Effector CD8-positive, alpha-beta T cell (primary cell): ENCODE measurements at regions not wholly inside any gene's neighbourhood (a gene's known extent, or its start where the extent isn't known, plus 50 kb on each side); places are given as distances from the start of the nearest gene placed in this dataset.

Source experiments
- DNase-seq: peaks from one replicate; lab custom pipeline; 2025; lab: John Stamatoyannopoulos, UW

DNA sequence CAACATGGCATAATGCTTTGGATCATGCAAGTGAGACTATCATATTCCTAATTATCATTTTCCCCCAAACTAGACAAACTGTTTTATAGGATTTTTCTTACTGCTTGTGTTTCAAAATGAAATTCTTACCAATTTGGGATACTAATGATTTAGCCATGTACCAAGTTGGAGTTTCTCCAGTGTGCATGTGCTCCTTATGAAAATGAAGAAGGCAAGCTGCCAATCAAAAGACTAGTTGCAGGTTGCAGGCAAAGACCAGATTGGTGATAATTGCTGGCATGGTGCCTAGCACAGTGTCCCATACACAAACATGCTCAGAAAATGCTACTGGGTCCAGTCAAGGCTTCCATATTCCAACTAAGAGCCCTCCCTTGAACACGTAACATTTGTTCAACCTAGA is 771.8 kb upstream of the FANCL start:
- no peak for DNase-seq

DNA sequence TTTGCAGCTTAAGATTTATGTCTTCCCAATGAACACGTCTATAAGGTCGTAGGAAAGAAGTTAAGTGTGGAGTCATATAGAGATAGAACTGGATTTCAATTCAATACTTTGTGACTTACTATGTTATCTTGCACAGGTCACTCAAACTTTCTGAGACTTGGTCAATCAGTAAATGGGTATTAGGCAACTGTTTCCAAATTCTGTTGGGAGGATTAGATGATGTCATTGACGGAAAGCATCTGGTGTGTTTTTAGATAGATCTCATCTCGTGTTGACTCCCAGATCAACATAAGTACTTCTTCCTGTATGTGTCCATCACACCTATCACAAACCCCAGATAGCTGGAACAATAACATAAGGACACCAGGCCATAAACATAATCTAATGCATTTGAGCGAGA is 771.1 kb upstream of the FANCL start:
- DNase-seq = no peak

DNA sequence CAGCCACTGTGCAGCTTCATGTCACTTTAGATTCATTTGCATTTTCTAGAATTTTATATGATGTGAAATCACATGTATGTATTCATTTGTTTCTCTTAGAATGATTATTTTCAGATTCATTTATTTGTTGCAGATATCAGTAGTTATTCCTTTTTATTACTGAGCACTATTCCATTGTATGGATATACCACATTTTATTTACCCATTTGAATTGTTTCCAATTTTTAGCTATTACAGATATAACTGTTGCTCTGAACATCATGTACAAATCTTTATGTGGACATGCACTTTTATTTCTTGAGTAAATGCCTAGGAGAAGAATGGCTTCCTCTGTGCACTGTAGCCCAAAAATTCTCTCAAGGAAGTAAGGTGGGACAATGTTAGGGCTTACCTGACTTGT is 767.8 kb upstream of the FANCL start:
- DNase-seq = no peak

DNA sequence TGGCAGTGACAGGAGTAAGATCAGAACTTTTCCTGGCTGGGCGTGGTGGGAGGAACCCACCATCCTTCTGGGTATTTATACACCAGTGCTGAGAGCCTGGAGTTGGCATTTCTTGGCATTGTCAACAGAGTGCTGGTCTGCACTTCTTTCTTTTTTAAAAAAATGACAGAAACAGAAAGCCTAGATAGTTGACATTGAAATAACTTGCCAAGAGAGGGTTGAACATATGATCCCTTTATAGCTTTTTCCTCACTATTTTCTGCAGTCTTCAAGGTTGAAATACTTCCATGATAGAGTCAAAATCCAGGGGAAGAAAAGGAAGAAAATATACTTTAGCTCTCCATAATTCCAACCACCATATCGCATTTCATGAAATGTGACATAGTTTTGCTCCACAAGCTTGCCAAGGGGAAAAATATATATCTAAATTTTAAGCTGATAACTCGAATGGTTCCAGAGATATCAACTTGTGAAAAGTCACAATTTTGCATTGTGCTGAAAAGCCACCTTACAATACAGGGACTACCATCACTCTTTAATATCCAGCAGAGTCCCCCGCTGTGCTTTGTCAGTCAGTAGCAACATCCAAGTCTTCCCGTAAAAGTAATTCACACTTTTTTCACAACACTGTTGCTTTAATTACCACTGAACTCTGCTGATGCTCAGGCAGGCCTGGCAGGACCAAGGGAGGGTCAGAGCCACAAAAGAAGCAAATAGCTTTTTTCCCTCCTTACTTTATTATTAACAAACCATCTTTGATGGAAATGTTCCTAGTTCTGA is 764.9 kb upstream of the FANCL start:
- no peak for DNase-seq

DNA sequence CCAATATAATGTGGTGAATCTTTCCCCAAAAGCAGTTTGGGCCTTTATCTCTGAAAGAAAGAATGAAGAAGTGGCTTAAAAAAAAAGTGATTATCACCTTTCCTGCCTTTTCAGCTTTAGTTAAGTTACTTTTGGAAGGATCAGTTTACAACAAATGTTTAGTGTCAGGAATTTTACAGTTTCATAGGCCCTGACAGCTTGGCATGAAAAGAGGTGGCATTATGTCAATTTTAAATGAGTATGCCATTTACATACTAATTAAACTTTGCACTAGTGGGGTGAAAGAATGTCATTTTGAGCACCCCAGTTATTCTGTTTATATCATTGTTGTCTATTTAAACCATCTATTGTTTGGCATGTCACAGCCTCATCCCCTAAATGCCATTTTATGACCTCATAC is 763.5 kb upstream of the FANCL start:
- no peak for DNase-seq

DNA sequence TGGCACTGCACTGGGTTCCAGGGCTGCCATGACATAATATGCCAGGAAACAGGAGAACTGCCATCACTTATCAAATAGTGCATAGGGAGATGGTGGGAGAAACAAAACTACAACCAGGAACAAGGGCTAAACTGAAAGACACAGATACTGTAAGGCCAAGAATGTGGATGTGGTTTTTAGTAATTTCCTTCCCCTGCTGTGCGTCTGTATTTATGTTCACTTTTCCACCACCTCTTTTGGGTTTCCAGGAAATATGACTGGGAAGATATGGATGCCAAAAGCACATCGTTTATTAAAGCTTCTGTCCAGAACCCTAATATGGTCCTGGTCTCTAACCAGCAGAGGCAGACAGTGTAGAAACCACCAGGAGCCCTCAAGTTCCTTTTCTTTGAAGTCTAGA is 759.7 kb upstream of the FANCL start:
- no peak for DNase-seq

DNA sequence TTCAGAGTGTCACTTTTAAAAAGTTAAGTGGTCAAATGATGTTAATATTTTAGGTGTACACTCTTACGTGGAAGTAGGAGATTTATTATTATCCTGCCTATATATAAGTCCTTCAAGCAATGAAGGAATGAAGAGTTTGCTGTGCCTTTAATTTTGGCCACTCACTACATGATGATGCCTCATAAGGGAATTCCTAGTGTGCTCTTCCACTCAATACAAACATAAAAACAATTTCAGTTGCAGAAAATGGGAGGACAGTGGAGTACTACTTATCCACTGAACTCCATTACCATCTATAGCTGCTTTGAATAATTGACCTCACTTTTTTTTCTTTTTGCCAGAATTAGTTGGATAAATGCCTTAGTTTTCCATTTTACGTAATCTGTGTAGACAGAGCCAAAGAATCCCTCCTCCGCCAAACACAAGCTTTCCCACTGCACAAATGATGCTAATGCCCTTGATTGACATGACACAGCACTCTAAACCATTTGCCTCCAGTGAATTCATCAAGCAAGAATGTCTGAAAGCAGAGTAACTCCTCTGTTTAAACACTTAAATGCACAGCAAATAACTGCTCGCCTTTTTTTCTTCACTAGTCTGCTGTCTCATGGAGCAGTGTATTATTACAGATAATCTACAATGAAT is 751.1 kb upstream of the FANCL start:
- no peak for DNase-seq

DNA sequence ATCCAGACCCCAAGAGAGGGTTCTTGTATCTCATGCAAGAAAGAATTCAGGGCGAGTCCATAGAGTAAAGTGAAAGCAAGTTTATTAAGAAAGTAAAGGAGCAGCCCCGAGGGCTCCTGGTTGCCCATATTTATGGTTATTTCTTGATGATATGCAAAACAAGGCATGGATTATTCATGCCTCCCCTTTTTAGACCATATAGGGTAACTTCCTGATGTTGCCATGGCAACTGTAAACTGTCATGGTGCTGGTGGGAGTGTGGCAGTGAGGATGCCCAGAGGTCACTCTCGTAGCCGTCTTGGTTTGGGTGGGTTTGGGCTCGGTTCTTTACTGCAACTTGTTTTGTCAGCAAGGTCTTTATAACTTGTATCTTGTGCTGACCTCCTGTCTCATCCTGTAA is 750.2 kb upstream of the FANCL start:
- DNase-seq = no peak

DNA sequence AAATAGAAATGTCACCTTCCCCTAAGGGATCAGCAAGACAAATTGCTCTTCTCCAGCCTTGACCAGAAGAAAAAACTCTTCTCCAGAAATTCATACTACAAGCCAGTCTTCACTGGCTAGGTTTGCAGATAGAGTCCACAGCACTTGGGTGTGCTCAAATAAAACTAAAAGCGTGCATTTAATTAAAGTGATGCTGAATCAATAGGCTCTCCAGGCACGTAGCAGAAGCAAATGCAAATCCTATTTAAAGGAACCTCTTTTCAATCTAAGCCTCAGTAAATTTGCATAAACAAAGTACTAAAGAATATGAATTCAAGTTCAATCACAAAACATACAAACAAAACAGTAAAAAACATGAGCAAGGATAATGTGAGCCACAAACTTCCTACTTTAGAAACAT is 744.4 kb upstream of the FANCL start:
- DNase-seq = no peak

DNA sequence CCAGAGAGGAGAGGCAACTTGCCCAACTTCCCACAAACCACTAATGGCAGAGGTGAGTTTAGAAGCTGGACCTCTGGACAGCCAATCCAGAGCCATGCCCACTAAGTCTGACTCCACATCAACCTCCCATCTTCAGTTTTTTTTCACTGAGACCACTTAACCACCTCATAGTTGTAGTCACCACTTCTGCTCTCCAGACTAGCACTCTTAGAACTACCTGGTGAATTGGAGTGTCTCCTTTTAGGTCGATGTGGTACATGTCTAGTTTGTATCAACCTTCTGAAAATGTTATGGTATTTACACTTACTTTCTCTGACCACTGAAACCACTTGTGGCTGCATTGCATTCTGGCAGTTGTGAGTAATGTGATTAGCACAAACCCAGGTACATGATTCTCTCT is 743.6 kb upstream of the FANCL start:
- no peak for DNase-seq

DNA sequence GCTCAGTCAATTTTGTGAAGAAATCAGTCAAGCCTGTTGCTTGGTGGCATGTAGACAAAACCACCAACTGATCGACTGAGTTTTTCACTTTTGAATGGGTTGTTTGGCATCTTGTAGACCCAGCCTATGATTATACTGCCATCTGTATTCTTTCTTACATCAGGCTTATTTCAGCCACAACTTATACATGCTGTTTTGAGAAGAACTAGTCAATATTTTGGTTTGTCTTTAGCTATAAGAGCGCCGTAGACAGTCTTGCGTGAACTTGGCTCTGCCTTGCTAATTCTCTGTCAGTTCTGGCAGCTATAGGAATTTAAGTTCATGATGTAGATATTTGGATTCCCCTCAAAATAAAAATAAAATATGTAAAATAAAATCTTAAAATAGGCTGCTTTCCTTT is 742.0 kb upstream of the FANCL start:
- no peak for DNase-seq

DNA sequence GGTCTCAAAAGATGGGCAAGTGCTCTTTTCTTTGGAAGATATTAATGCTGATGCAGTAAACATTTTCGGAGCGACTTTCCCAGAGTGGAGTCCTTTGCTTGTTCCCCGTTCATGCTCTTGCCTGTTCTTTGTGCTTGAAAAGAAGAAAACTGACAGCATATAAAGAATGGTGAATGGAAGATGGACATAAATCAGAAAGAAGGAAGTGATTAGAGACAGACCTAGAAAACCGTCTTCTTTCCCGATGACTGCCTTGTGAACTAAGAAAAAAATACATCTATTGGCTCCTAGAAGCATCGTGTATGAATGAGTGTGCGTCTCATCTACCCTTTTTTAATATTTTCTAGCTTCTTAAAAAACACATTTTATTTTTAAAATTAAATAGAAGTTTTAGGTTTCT is 740.1 kb upstream of the FANCL start:
- no peak for DNase-seq

DNA sequence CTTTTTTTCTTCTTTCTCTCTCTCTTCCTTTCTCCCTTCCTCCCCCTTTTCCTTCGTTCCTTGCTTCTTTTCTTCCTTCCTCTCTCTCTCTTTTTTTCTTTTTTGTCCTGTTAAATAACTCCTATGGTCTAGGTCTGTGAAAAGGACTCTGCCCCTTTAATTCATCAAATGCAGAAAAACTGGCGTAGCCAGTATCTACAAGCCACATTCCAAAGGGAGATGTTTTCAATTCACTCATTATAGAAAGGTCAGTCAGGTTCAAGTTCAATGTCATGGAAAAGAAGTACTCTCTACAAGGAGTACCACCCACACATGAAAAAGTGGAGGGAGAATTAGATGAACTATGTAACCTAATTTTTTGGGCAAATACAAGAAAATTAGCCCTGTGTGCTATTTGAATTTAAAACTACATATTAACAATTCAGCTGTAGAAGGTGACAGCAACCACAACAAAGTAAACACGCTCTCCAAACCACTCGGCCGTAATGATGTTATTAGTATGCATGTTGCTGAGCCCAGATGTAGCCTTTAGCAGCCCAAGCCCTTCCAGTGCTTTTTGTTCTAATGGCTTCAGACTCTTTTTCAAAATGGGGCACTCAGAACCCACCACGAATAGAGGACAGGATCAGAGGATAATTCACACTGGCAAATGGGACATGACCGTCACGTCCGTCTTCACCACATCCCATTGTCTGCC is 735.4 kb upstream of the FANCL start:
- DNase-seq = no peak

DNA sequence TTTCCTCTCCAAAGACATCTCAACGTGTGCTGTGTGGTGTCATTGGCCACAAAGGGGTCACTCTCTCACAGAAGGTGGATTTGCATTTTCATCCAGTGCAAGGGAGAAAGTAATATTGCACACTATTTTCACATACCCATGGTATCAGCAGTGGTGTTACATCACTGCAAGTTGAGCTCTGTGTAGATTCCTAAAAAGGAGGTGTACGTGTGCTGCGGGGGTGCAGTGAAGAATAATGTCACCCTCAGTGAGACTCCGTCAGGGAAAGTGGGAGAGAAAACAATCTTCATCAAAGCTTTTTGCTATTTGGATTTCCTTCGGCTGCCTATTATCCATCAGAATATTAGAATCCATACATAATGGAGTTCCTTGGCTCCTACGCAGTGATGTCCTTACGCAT is 733.8 kb upstream of the FANCL start:
- DNase-seq = no peak

DNA sequence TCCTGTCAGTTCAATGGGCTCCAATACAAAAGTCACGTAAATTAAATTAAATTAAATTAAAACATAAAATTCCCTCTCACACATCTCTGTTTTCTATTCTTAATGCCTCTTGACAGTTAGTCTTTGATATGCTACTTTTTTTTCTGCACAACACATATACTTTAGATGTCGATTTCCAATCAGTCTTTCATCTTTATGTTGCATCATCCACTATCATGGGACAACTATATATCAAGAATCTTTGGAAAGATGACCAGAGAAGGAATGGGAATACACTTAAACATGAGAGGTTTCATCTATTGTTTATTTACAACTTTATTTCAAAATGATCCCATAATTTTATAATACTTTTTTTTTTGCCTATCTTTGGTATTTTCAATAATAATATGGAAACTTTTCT is 733.3 kb upstream of the FANCL start:
- DNase-seq = no peak

DNA sequence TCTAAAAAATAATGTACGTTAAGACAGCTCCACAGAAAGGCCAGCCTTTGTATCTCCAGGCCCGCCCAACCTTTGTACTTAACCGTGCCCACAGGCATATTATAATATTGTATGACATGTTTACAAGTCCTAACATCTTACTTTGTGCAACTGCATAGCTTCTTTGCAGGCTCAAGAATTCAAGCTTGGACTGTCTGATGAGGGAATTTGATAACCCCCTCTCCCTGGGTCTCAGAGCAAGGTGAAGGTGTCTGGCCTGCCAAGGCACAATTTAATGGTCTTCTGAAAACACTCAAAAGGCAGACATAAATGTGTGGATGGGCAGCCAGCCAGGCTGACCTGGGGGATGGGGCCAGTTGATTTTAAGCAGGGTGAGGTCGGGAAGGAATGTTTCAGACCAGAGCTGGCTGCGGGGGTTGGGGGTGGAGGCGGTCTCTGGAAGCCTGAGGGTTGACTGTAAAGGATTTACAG is 732.7 kb upstream of the FANCL start:
- no peak for DNase-seq

DNA sequence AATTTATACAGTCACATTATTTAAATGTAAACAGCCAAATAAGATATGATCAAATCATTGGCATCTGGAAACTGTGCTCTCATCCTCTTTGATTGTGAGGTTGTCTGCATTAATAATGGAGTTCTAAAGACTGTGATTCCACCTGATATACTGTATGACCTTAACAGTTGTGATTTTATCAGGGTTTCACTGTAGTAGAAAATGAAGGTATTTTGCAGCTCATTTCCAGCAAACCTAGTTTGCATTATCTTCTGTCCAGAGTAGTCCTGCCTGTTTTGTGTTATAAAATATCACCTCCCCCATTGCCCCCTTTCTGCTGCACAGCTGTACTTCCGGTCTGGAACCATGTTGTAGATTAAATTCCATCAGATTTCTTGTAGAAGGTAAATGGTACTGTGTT is 731.6 kb upstream of the FANCL start:
- no peak for DNase-seq

DNA sequence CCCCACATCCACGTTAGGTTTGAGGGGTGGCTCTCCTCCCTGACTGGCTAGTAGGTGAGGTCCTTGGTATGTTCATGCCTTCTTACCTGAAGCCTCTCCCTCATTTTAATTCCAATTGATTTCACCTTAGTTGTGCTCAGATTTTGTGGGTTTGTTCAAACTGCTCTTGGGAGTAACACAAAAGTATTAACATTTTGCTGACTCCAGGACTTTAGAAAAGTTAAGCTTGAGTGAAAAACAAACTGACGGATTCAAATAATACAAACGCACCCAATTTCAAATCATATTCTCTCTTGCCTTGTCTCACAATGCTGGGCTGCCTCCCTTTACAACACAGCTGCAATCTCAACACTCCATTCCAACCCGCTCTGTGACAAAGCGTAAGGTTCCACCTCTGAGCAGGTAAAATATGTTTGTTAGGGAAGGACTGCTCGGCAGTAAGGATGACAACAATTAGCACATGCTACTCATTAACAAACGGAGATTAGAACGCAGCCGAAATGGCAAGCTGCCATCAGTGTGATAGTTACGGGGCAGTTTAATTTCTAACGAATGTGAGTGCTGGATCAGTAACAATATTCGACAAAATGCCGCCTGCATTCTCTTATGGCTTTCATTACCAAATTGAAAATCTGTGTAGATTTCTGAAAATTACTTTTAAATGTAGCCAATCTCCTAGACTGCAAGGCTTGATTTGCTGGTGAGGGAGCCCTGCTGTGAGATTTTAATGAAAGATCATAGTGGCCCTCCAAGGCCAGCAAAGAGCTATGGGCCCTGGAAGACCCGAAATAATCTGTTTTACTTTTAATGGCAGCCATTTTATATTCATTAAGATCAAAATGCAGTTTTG is 730.6 kb upstream of the FANCL start:
- DNase-seq = no peak

DNA sequence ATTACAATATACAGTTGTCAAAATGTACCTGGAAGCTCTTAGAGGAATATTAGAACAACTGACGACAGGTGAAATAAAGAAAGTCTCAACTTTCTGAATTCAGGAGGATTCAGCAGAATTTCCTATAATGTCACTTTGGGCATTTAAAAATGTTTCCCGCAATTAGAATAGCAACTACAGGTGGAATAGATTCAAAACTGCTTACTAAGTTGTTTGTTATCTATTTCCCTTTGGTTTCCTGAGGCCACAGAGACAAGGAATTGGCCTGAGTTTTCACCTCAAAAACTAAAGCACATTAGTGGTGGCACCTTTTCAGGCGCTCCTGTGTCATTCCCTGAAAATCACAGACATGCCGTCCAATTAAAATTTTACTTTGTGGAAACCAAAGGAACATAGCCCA is 729.2 kb upstream of the FANCL start:
- DNase-seq = no peak

DNA sequence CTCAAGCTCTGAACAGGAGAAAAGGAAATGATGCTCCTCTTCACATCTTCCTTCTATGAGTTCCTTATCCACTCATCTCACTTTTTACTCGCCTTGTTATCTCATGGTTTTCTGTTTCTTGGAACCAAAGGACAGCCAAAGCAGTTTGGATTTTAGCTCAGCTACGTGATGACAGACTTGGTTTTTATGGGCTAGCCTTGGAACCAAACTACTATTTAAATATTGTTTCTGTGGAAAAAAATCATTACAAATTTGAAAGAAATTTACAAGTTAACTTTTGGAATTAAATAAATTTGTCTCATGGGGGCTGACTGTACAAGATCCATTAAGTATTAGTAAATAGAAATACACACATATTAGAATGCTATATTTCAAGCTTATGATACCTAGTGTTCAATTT is 727.8 kb upstream of the FANCL start:
- no peak for DNase-seq

DNA sequence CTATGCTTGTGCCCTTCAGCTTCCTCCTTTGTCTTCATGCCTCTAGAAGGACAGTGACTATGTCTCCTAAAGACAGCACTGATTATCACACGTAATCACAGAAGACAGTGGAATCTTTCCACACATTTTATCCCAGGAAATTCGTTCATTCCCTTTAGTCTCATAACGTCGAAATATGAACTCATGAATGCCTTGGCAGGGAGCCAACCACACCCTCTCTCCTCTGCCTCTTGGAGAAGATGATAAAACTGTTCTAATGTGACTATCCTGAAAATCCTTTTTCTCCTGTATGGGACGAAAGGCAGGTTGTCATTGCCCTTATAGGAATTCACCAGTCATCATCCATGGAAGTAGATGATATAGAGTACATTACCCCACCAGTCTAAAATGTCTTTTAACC is 726.6 kb upstream of the FANCL start:
- DNase-seq = no peak

DNA sequence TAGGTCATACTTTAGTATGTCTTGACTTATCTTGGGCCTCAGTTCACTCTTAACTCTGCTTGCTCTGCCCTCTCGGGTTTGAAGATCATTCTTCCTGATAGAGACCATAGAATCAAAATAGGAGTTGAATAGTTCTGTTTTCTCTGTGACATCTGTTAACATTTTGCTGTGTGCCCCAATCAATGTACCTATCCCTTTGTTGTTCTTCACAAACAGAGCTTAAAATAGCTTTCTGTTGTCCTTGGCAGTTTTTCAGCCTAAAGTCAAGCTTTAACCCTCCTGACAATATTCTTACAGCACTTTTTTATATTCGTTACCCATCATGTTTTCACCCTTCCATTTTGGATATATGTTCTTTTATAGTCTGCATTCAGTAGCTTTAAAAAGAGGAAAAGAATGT is 724.5 kb upstream of the FANCL start:
- no peak for DNase-seq
